Hindlimb muscle (tissue), 1 donor: ENCODE measurements at regions not wholly inside any gene's neighbourhood (a gene's known extent, or its start where the extent isn't known, plus 50 kb on each side); places are given as distances from the start of the nearest gene placed in this dataset.
"Not testable (repeated sequence)": the region's sequence is repeated elsewhere in the genome, so short reads cannot be mapped to it uniquely, and the experiment has no call there.

Experiments
- DNase-seq: peaks from one replicate; pipeline ENCODE4 v3.0.0-alpha.2; 2013

DNA sequence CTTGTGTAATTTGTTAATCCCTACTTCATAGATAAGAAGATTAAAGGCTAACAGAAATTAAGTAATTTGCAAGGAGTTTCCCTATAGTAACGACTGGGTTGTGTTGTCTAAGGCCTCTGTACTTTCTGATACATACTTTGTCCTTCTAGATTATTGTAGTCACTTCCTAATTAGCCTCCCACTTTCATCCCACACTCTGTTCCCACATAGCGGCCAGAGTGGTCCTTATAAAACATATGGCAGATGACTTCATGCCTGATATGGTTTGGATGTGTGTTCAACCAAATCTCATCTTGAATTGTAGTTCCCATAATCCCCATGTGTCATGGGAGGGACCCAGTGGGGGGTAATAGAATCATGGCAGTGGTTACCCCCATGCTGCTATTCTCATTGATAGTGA, 120.5 kb upstream of the DAB1 start:
- DNase-seq = no peak

DNA sequence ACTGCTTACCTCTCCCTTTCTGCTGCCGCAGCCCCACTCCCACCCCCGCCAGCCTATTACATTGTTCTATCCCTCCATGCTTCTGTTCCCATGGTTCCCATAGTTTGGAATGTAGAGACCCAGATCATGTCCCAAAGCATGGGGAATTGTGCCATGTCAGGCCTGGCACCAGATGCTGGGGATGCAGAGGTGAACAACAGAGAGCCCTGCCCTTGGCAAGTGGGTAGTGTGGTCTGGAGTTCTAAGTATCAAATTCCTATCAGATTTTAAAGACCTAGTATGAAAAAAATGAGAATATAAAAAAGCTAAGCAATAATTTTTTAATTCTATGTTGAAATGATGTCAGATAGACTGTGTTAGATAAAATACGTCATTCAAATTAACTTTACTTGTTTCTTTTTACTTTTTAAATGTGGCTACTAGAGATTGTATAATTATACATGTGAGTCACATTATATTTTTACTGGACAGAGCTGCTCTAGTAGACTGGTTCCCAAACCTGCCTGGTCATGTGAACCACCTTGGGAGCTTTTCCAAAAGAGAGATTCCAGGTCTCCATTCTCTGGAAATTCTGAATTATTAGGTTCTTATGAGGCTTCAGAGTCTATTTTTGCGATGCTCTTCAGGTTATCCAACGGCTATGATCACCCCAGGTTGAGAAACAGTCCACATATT, 113.0 kb upstream of the DAB1 start:
- no peak for DNase-seq

DNA sequence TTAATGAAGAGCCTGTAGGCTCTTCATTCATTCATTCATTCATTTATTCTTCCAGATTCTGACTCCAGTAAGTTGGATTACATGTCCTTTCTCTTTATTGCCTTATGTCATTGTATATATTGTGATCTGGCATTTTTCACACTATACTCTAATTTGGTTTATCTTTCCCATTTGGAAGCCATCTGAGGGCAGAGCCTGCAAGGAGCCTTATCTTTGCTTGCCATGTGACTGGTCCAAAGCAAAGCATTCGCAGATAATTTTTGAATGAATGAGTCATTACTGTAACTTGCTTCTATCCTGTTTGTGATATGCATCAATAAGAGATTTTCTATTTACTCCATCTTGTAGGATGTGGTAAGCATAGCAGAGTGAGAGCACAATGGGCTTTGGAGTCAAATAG, 108.4 kb upstream of the DAB1 start:
- DNase-seq = no peak

DNA sequence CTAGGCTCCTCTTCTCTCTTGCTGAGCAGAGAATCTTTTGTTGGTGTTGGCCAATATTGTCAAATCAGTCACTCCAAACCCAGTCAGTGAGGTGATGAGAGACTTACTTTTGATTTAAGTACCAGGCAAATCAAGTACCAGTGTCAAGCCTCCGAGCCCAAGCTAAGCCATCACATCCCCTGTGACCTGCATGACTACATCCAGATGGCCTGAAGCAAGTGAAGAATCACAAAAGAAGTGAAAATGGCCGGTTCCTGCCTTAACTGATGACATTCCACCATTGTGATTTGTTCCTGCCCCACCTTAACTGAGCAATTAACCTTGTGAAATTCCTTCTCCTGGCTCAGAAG, 107.0 kb upstream of the DAB1 start:
- not testable (repeated sequence) for DNase-seq

DNA sequence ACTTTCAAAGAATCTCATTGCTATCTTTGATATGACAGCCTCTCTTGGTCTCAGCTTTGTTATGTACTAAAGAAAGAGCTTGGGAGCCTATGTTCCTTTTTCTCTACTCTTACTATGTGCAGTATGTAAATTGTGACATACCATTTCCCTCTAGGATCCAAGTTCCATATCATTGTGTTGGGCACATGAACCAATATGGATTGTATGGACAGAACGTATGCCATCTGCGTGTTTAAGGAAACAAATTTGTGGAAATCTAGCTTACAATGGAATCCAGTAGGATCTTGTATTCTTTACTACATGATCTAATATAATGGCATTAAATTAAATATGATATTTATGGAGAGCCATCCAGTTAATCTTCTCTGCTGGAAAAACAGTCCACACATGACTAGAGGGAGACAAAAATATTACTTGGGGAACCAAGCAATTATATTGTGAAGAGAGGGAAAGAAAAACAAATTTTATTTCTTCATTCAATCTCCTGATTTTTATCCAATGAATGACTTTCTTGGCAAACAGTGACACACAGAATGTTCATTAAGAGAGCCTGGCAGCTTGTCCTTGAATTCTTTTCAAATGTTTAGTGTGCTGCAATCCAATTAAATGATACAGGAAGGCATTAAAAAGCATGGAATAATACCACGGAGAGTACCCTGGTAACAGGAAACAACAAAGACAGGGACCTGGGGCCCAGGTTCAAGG, 106.5 kb upstream of the DAB1 start:
- no peak for DNase-seq

DNA sequence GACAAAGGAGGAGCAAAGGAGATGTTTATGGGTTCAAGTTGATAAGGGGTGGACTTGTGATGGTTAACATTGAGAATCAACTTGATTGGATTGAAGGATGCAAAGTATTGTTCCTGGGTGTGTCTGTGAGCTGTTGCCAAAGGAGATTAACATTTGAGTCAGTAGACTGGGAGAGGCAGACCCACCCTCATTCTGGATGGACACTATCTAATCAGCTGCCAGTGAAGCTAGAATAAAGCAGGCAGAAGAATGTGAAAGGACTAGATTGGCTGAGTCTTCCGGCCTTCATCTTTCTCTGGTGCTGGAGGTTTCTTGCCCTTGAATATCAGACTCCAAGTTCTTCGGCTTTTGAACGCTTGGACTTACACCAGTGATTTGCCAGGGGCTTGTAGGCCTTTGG, 98.7 kb upstream of the DAB1 start:
- DNase-seq = no peak

DNA sequence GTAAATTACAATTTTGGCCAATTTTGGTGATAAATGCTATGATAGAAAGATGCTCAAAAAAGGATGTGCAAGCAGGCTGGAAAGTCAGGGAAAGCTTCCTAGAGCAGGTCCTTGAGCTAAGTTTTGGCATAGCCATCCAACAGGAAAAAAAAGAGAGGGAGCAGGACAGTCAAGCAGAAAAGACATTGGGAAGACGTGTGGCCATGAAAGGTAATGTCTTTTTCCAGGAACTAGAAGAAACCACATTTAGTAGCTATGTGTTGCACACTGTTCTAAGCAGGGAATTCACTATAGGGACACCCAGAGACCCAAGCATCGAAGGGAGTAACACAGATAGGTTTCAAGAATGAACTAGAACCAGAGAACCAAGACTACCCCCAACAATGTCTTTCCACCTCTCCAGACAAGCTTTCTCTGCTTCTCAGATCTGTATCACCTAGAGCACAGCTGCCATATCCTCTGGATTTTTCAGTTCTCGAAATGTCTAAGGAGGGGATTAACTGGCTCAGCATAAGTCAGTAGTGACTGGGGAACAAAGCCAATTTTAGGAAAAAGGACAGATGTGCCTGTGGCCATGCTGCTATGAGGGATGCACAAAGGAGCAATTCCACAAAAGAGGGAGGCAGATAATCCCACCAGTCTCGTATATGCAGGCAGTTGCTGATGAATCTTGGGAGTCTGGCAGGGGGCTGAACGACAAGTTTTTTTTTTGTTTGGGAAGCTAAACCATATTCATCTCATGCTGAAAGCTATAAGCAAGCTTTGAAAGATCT, 97.1 kb upstream of the DAB1 start:
- no peak for DNase-seq

DNA sequence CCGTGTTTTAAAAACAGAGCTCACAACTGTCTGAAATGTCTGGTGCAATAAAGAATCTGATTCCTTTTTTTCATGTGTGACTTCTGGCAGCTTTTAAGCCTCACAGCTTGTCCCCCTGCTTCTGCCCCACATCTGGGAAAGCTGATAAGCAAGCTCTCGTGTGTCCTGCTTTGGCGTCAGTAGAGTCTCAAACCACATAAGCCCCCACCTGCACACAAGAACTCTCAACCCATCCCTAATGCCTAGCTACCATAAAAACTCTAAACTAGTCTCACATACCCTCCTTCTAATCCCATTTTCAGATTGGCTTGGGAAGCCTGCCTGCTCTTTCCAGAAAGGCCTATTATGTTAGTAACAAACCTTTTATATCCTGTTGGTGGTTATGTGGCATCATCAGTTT, 94.6 kb upstream of the DAB1 start:
- no peak for DNase-seq

DNA sequence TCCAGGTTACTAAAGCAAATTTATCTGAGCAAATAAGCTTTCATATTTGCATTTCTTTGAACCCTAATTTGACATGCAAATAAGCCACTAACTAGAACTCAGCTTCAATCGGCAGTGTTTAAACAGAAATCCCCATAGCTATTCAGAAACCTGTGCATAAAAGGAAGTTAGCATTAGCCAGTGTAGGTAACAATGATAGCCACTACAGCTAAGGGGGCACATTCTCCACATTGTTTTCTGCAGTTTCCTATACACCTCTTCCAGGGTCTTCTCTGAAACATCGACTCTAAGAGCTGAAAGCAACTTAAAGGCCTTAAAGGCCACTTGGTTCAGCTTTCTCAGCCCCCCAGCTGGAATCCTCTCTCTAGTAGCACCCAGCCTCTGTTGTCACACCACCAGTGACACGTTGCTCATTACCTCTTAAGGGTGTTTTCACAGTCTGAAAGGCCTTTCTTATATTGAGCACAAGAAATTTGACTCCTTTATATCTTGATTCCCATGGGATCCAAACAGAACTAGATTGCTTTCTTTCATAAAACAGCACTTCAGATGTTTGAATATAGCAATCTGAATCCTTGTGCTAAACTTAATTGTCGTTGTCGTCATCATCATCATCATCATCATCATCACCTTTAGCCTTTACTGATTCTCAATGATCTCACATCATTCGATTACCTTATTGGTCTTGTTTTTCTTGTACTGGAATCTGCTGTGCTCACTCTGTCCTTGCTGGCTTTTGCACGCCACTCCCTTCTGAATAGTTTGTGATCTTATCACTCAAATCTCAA, 93.9 kb upstream of the DAB1 start:
- DNase-seq = no peak

DNA sequence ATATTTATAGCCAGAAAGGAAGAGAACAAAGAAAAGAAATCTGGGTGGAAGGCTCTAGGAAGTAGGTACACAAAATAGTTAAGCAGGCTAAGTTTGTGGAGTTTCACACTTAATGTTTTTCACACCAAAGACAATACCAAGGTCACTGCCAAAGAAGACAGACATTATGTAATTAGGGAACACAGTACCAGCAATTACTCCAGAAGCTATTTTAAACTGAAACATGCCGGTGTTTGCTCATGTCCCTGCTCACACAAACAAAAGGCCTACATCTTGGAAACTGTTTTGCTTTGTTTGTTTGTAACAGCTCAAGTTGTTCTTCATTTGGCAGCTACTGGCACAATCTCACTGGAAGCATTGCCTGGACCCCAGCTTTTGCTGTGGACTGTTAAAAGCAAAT, 88.5 kb upstream of the DAB1 start:
- no peak for DNase-seq

DNA sequence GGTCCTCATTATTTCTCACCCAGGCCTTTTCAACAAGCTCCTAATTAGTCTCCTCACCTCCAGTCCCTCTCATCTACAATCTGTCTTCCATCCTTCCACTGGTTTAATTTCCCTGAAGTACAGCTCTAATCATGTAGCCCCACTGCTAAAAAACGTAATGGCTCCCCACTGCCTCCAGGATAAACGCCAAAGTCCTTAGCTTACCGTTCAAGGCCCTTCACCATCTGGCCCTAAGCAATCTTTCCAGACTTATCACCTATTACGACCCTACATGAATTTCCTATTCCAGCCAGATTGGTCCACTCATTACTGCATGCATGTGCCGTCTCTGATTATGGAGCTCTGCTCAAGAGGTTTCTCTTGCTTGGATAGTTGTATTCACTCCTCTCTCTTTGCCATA, 83.1 kb upstream of the DAB1 start:
- DNase-seq = no peak

DNA sequence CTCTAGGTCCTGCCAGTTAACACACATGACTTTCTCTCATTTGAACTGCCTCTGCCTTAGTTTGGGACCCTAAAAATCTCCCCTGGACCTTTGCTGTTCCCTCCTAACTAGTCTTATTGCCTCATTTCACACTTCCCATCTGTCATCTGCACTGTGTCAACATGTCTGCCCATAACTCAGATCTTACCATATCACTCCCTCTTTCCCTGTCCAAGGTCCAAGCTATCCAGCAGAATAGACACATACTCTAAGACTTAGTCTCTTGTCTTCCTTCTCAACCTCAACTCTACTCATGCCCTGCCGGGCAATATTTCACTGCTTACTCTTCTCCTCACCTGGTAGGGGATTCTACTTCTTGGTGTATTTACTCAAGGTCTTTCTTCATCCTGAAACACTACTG, 79.5 kb upstream of the DAB1 start:
- no peak for DNase-seq

DNA sequence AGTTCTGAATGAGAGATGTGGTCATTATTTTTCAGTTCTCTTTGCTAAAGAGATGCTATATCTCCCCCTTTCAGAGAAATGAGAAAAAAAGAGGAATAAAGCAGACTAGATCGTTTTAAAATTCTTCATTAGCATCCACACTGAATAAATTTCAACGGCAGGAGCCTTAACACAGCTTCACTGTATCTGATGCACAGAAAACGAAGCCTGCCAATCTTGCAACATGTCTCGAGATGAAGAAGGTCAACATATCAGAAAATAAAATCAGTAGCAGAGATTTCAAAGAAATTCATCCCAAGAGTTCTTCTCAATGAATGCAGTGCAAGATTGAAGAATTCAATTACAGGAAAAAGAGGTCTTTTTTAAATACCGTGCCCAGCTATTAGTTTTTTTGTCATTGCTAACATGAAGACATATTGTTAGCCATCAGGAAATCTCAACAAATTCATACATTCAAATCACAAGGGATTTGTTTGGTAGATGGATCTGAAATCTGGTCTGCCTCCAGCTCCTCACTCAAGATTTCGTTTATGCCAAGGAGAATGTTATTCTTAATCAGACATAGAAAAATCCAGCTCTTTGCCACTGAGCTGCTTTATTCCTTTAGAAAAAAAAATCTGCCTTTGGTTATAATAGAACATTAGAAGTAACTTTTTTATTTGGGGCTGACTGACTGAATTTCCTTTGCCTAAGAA, 76.4 kb upstream of the DAB1 start:
- no peak for DNase-seq

DNA sequence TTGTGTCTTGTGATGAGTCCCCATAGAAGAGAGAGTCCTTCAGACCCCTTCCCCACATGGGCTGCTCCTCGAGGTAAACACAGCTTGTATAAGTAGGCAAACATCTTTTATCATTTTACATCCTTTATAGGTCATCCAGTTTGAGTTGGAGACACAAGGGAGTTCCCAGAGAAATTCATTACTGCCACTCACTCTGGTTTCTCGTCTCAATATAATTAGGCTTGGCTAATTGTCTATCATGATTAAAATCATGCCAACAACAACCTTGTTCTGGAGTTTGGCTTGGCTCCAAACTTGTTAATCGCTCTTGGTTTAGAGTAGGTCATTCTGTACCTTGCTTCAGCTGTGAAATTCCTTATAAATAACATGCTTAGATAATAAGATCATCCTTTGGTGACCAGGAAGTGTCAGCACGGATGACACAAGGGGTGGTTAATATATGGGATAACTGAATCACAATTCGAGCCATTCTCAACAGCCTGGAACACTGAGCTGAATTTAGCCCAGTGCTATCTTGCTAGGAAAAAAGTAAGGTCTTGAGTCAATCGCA, 70.7 kb upstream of the DAB1 start:
- no peak for DNase-seq

DNA sequence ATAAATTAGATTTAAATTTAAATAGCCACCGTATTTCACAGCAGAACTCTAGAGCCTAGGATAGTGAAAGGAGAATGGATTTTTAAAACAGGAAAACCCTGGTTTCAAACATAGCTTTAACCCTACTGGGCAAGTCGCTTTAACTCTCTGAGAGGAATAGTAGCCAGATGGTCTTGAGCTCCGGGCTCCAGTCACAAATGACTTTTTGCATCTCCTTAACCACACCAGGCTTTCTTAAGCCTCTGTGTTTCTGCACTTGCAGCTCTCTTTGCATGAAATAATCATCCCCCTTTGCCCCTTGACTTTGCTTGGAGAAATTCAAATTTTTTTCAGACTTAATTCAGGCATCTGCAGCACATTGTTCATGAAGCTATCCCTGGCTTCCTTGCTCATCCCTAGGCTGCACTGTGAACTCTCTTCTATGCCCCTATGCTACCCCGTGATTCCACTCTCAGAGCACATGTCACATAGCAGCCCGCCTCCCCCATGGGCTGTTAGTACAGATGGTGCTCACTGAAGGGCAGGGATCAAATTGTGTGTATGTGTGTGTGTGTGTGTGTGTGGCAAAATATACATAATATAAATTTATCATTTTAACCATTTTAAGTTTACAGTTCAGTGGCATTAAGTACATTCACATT, 68.8 kb upstream of the DAB1 start:
- DNase-seq = no peak

DNA sequence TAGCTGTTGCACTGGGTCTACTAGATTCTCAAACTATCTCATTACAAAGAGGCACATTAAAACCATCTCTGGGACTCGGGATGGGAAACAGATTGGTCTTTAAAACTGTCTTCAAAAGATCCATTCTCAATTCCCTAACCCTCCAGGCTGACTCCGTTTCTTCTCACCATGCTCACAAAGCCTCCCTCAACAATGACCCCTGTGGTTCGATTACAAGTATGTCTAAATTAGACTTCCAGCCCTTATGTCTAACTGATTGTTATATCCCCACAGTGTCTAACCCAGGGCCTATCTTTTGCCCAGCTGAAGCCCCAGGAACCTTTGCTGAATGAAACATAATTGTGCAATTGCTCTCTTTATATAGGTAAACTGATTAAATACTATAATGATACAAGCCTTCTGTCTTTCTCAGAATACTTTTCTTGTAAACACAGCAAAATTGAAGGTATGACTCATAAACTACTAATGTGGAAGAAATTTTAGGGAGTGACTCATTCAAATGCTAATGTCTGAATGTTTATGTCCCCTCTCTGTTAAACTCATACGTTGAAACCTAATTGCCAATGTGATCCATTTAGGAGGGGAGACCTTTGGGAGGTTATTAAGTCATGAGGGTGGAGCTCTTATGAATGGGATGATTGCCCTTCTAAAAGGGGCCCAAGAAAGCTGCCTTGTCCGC, 65.6 kb upstream of the DAB1 start:
- no peak for DNase-seq

DNA sequence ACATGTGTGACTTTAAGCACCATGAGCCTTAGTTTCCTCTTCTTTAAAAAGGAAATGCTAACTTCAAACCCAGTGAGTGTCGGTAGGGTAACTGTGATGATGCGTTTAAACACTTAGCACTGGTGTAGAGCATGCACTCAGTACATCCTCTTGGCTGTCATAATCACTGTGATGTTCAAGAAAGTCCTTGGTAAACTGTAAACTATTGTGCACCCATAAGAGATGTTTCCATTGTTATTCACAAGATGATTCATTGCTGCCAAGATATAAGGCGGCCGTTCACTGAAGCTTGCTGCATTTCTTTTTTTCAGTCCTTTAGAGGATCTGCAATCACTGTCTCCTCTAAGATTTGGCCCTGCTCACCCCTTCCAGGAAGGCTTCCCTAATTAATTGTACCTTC, 61.8 kb upstream of the DAB1 start:
- DNase-seq = no peak

DNA sequence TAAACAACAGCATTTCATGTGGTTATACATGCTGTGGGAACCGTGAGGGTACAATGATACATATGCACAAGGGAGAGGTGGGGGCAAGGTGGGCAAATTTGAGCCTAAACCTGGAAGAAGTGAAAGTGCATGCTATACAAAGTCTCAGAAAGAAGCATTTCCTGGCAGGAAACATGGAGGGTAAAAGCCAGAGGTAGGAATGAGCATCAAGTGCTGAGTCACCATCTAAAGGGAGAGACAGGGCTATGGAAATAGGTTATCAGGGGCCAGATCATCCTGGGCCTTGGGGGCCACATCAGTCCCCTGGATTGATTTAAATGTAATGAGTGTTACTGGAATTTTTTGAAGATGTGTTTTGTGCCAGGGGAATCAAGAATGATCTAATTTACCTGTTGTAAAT, 60.1 kb upstream of the DAB1 start:
- no peak for DNase-seq

DNA sequence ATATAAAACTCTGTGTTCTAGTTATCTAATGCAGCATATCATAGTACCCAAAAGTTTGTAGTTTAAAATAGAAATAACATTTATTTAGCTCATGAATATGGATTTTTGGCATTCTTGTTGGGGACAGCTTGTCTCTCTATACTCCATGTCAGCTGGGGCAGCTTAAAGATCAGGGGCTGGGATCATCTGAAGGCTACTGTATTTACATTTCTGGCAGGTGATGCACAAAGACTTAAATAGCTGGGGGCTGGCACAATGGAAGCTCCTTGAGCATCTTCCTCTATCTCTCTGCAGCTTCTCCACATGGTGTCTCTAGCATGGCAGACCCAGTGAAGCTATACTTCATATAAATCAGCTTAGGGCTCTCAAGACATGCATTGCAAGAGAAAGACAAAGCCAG, 55.6 kb upstream of the DAB1 start:
- DNase-seq = no peak

DNA sequence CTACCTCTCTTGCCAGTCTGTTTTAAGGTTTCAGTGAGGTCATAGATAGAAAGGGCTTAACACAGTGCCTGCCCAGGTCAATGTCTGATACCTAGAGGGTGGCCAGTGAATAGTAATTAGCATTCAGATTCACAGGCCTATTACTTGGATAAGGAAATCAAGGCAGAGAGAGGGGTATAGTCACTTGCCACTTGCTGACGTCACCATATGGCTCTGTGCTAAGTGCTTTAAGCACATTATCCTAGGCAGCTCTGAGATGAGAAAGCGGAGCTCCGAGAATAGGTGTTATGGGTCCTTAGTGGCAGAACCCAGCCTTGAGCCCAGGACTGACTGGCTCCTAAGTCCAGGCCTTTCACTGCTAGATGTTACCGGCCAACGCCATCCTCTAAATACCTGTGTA, 51.5 kb upstream of the DAB1 start:
- no peak for DNase-seq

DNA sequence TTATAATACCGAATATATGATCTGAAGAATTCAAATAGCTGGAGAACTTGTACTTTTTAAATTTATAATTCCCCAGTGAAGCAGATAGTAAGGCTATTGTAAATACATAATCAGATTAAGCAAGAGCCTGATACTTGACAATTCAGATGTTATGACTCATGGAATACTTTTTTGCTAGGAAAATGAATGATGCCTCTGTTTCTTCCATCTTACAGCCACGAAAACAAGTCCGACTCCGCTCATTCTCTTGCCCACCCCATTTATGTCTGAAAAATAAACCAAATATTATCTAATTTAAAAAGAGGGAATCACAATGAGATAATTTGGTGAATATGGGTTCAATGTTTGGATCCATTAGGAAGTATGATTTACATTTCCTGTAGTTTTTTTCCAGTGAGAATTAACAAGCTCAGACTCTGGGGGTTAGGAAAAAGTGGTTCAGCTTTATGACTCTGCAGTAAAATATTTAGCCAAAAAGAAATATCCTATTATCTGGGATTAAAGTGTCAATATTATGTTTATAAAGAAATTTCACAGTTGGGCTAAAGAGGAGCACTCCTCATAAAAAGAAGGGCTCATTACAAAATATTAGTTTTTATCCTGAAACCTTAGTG, 50.4 kb upstream of the DAB1 start:
- DNase-seq = no peak
